B cell (primary cell): ENCODE measurements at regions not wholly inside any gene's neighbourhood (a gene's known extent, or its start where the extent isn't known, plus 50 kb on each side); places are given as distances from the start of the nearest gene placed in this dataset.

Experiments used
- EZH2 ChIP-seq: IDR thresholded peaks from 2 replicates; pipeline ENCODE4 v1.6.1; 2012; ENCODE audit warnings: borderline replicate concordance, low read depth, mild to moderate bottlenecking, moderate library complexity, low read length; ENCODE audit not compliant: insufficient read depth, poor library complexity, severe bottlenecking
- TF ChIP-seq, protein P1 (sequence below): fragments of 200-600 bp; IDR thresholded peaks from one replicate; pipeline ENCODE4 v1.8.0; 2022; ENCODE audit warnings: antibody characterized with exemption, mild to moderate bottlenecking

DNA sequence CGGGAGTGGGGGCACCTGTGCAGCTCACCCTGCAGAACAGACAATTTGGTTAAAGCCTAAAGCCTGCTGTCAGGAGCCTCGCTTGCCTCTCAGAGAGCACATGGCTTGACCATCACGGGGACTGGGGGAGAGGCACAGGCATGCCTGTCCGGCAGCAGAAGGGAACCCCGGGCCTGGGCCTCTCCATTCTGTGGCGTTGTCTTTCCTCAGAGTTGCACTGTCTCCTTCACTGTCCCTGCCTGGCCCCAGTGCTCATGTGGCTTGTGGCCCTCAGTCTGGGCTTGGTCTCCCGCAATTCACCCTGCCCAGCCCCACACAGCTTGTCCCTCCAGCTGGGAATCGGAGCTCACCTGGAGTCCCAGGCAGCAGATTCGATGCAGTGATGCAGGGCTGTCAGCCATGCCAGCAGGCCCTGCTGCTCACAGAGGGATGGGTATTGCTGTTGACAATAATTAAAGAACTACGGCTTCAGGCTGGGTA, 189.9 kb downstream of the SEC14L1 start:
- TF ChIP-seq, protein P1, sequence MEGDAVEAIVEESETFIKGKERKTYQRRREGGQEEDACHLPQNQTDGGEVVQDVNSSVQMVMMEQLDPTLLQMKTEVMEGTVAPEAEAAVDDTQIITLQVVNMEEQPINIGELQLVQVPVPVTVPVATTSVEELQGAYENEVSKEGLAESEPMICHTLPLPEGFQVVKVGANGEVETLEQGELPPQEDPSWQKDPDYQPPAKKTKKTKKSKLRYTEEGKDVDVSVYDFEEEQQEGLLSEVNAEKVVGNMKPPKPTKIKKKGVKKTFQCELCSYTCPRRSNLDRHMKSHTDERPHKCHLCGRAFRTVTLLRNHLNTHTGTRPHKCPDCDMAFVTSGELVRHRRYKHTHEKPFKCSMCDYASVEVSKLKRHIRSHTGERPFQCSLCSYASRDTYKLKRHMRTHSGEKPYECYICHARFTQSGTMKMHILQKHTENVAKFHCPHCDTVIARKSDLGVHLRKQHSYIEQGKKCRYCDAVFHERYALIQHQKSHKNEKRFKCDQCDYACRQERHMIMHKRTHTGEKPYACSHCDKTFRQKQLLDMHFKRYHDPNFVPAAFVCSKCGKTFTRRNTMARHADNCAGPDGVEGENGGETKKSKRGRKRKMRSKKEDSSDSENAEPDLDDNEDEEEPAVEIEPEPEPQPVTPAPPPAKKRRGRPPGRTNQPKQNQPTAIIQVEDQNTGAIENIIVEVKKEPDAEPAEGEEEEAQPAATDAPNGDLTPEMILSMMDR: no peak
- no peak for TF ChIP-seq EZH2
